H1 (cell line): ENCODE measurements at regions not wholly inside any gene's neighbourhood (a gene's known extent, or its start where the extent isn't known, plus 50 kb on each side); places are given as distances from the start of the nearest gene placed in this dataset.

Experiments
- CTCF ChIA-PET: fragments of 300-600 bp; sonication (Branson Sonifier 250); formaldehyde crosslinking; loops from one replicate; lab custom pipeline; 2021; ENCODE audit not compliant: partially characterized antibody; lab: Charles Lee
- POLR2A ChIA-PET: fragments of 300-600 bp; sonication (Branson Sonifier 250); formaldehyde crosslinking; loops from one replicate; lab custom pipeline; 2021; ENCODE audit warnings: inconsistent platforms; ENCODE audit not compliant: partially characterized antibody; lab: Charles Lee
- DNase-seq, 2 experiments: peaks; one replicate each; pipeline versions ENCODE4 v3.0.0 to v3.0.0-alpha.2; 2010 to 2022; ENCODE audit warnings: low spot score in 2 of 2, low read depth in 1 of 2, mixed read lengths in 1 of 2
- FAIRE-seq: peaks from 2 replicates; lab custom pipeline; 2011; peaks lifted over from hg19 to GRCh38; lab: Jason Lieb, UNC
- H2AFZ ChIP-seq: 2 replicates; pipeline ENCODE4 v1.8.1; 2012; ENCODE audit warnings: low read length, inconsistent platforms
- H2AK5ac ChIP-seq: 2 replicates; pipeline ENCODE4 v1.6.1; 2013; ENCODE audit warnings: low read depth, low read length
- H2BK120ac ChIP-seq: replicated peaks from 2 replicates; pipeline ENCODE3; 2013; ENCODE audit warnings: low read depth, low read length, inconsistent platforms
- H2BK12ac ChIP-seq: 2 replicates; pipeline ENCODE4 v1.6.1; 2013; ENCODE audit warnings: low read depth, low read length
- H2BK15ac ChIP-seq: 2 replicates; pipeline ENCODE4 v1.6.1; 2013; ENCODE audit warnings: low read length
- H2BK20ac ChIP-seq: 2 replicates; pipeline ENCODE4 v1.6.1; 2013; ENCODE audit warnings: low read length
- H2BK5ac ChIP-seq: 2 replicates; pipeline ENCODE4 v1.6.1; 2013; ENCODE audit warnings: low read depth, low read length
- H3K14ac ChIP-seq: 2 replicates; pipeline ENCODE4 v1.6.1; 2013; ENCODE audit warnings: inconsistent platforms; ENCODE audit not compliant: insufficient read length
- H3K18ac ChIP-seq: 2 replicates; pipeline ENCODE4 v1.6.1; 2013; ENCODE audit warnings: low read length; ENCODE audit errors: extremely low read depth
- H3K23ac ChIP-seq: 2 replicates; pipeline ENCODE4 v1.6.1; 2013; ENCODE audit warnings: inconsistent platforms; ENCODE audit not compliant: insufficient read length
- H3K23me2 ChIP-seq: 2 replicates; pipeline ENCODE4 v1.6.1; 2013; ENCODE audit warnings: low read depth, low read length
- H3K27ac ChIP-seq: 2 replicates; pipeline ENCODE4 v1.6.1; 2011; ENCODE audit warnings: low read depth, low read length, inconsistent platforms
- H3K27me3 ChIP-seq, 4 experiments: replicated peaks in 1 of 4; 1 replicate in 1 of 4; 2 replicates in 3 of 4; pipeline versions ENCODE4 v1.6.1 to v1.8.1; 2011 to 2013; ENCODE audit warnings: low read length in 3 of 4, mild to moderate bottlenecking in 3 of 4, inconsistent platforms in 2 of 4, mixed read lengths in 2 of 4, moderate library complexity in 1 of 4; ENCODE audit not compliant: control insufficient read depth in 3 of 4, insufficient read depth in 3 of 4; ENCODE audit errors: extremely low read depth in 1 of 4
- H3K36me3 ChIP-seq, 4 experiments: 2 replicates each; pipeline versions ENCODE4 v1.6.1 to v1.8.1; 2011 to 2013; ENCODE audit warnings: mild to moderate bottlenecking in 4 of 4, low read length in 3 of 4, moderate library complexity in 2 of 4, control low read depth in 1 of 4, inconsistent platforms in 1 of 4; ENCODE audit not compliant: insufficient read depth in 4 of 4, control insufficient read depth in 2 of 4
- H3K4ac ChIP-seq: replicated peaks from 2 replicates; pipeline ENCODE3; 2013; ENCODE audit warnings: low read length, low read depth, mixed read lengths, inconsistent platforms; ENCODE audit not compliant: insufficient read length
- H3K4me1 ChIP-seq, 4 experiments: replicated peaks in 1 of 4; 1 replicate in 1 of 4; 2 replicates in 3 of 4; pipeline versions ENCODE4 v1.6.1 to v1.8.1; 2011 to 2013; ENCODE audit warnings: low read length in 3 of 4, inconsistent platforms in 2 of 4, mixed read lengths in 1 of 4; ENCODE audit not compliant: insufficient read depth in 4 of 4, control insufficient read depth in 3 of 4
- H3K4me2 ChIP-seq, 2 experiments: 2 replicates each; pipeline versions ENCODE4 v1.6.1 to v1.8.1; 2011 to 2013; ENCODE audit warnings: low read depth in 2 of 2, low read length in 2 of 2, control low read depth in 1 of 2, inconsistent platforms in 1 of 2, mild to moderate bottlenecking in 1 of 2; ENCODE audit not compliant: insufficient read depth in 1 of 2
- H3K4me3 ChIP-seq, 4 experiments: fragments of 200-600, 300-600 bp in 1 of 4; sonication (generic), shearing (Covaris generic), sonication (Bioruptor Twin) in 1 of 4; 2 replicates each; pipeline versions ENCODE4 v1.5.1 to v1.8.1; 2011 to 2016; ENCODE audit warnings: low read length in 4 of 4, low read depth in 3 of 4, control low read depth in 2 of 4, inconsistent platforms in 2 of 4, mild to moderate bottlenecking in 2 of 4, mixed read lengths in 1 of 4, moderate library complexity in 1 of 4; ENCODE audit not compliant: insufficient read depth in 2 of 4; ENCODE audit errors: extremely low read depth in 1 of 4
- H3K56ac ChIP-seq: replicated peaks from 2 replicates; pipeline ENCODE3; 2013; ENCODE audit warnings: low read depth, mild to moderate bottlenecking, mixed read lengths, low read length, inconsistent platforms; ENCODE audit not compliant: insufficient read length
- H3K79me1 ChIP-seq: 2 replicates; pipeline ENCODE4 v1.6.1; 2013; ENCODE audit warnings: low read depth, low read length, control low read depth
- H3K79me2 ChIP-seq, 2 experiments: 2 replicates each; pipeline versions ENCODE4 v1.6.1 to v1.8.1; 2012 to 2013; ENCODE audit warnings: low read length in 2 of 2, mild to moderate bottlenecking in 2 of 2, inconsistent platforms in 1 of 2; ENCODE audit not compliant: insufficient read depth in 2 of 2, control insufficient read depth in 1 of 2
- H3K9ac ChIP-seq, 4 experiments: replicated peaks in 1 of 4; 1 replicate in 1 of 4; 2 replicates in 3 of 4; pipeline versions ENCODE4 v1.6.1 to v1.8.1; 2011 to 2013; ENCODE audit warnings: low read depth in 3 of 4, low read length in 3 of 4, control low read depth in 2 of 4, mild to moderate bottlenecking in 2 of 4, moderate library complexity in 2 of 4, inconsistent platforms in 1 of 4; ENCODE audit errors: extremely low read depth in 1 of 4
- H3K9me3 ChIP-seq, 2 experiments: 2 replicates each; pipeline versions ENCODE4 v1.6.1 to v1.8.1; 2012 to 2013; ENCODE audit warnings: mild to moderate bottlenecking in 2 of 2, moderate library complexity in 2 of 2, control low read depth in 1 of 2, inconsistent platforms in 1 of 2, low read depth in 1 of 2, low read length in 1 of 2, mixed read lengths in 1 of 2; ENCODE audit not compliant: insufficient read depth in 2 of 2
- H4K20me1 ChIP-seq, 2 experiments: replicated peaks in 1 of 2; 2 replicates each; pipeline versions ENCODE3 to v1.8.1; 2011 to 2013; ENCODE audit warnings: inconsistent platforms in 2 of 2, low read length in 2 of 2, mild to moderate bottlenecking in 1 of 2; ENCODE audit not compliant: insufficient read depth in 2 of 2, control insufficient read depth in 1 of 2
- H4K5ac ChIP-seq: 2 replicates; pipeline ENCODE4 v1.6.1; 2013; ENCODE audit warnings: low read length, low read depth, mixed read lengths, inconsistent platforms; ENCODE audit not compliant: insufficient read length
- H4K8ac ChIP-seq: 2 replicates; pipeline ENCODE4 v1.8.0; 2013; ENCODE audit warnings: mild to moderate bottlenecking, moderate library complexity, low read length, inconsistent platforms; ENCODE audit not compliant: insufficient read depth; ENCODE audit errors: extremely low read depth
- H4K91ac ChIP-seq: replicated peaks from 2 replicates; pipeline ENCODE3; 2013; ENCODE audit warnings: low read length, mixed read lengths, inconsistent platforms; ENCODE audit not compliant: insufficient read length
- BACH1 ChIP-seq: IDR thresholded peaks from 2 replicates; pipeline ENCODE4 v1.6.1; 2012; ENCODE audit warnings: low read length, improper control_type of control experiment
- RAD21 ChIP-seq, 2 experiments: IDR thresholded peaks in 1 of 2; conservative IDR thresholded peaks in 1 of 2; 2 replicates each; pipeline ENCODE4 v1.6.1; 2011; ENCODE audit warnings: low read depth in 2 of 2, low read length in 2 of 2, improper control_type of control experiment in 1 of 2, inconsistent platforms in 1 of 2, mild to moderate bottlenecking in 1 of 2, moderate library complexity in 1 of 2
- WGBS, 2 experiments: shearing (Covaris generic) in 1 of 2; methylation state at CpG; one replicate each; pipeline versions ENCODE4 v1.1.6 to v1.1.7; 2013 to 2015; ENCODE audit warnings: low lambda C conversion rate in 2 of 2, mixed read lengths in 2 of 2, inconsistent platforms in 1 of 2, low coverage in 1 of 2, missing lambda C conversion rate in 1 of 2; ENCODE audit not compliant: insufficient replicate concordance in 2 of 2, insufficient coverage in 1 of 2, insufficient read length in 1 of 2; ENCODE audit errors: extremely low coverage in 1 of 2, missing lambda C conversion rate in 1 of 2; 5-methylcytosine and 5-hydroxymethylcytosine counted together

- no peak overlapping the region for H4K8ac ChIP-seq
- WGBS, 2 experiments, result 100% methylated on average over 2 of the region's 11 CpGs; no CpG with 5 or more reads in 1 of the 2 experiments
- POLR2A ChIA-PET, result no interaction called here
Observed at GRCh38 chr22:48327721-48328120, 1500.0 kb downstream of the BRD1 start.

More at GRCh38 chr22:48327721-48328120, 1500.0 kb downstream of the BRD1 start:
- Histone ChIP-seq H3K4me1 (no peaks in the 10 kb centered on the region), H3K4me3 (no peak overlapping the region), H3K4me2 (no peak overlapping the region), H3K14ac (no peak overlapping the region), H3K79me2 (no peaks in the 10 kb centered on the region), H2AK5ac (no peak overlapping the region), H2BK15ac (no peak overlapping the region), H3K36me3 (no peaks in the 10 kb centered on the region), H2BK20ac (no peak overlapping the region), H2AFZ (no peak overlapping the region), H3K79me1 (no peaks in the 10 kb centered on the region), H2BK5ac (no peak overlapping the region), H4K91ac (no peak overlapping the region), H4K5ac (no peak overlapping the region), H3K23me2 (peaks cover 6% of the 10 kb centered on the region; the same call in 1 of the 2 replicates), H3K9me3 (peaks cover 6 to 9% of the 10 kb centered on the region in 2 experiments), H3K27ac (no peak overlapping the region), H3K9ac (no peak overlapping the region), H2BK120ac (no peak overlapping the region), H3K18ac (no peak overlapping the region), H4K20me1 (peaks cover 0 to 5% of the 10 kb centered on the region in 2 experiments), H2BK12ac (no peak overlapping the region), H3K4ac (no peak overlapping the region), H3K56ac (no peak overlapping the region), H3K27me3 (no peaks in the 10 kb centered on the region; a peak in 1 of 7 replicates), H3K23ac (no peak overlapping the region)
- DNase-seq (no peak), FAIRE-seq (no peak)
- CTCF ChIA-PET, result interaction anchor here (1.3 to 1.6 kb wide), 2 partner anchors 9 to 165 kb away, joined by 4 to 5 read pairs; no protein-coding TSS in a partner anchor
- TF ChIP-seq RAD21 (IDR thresholded peaks at IDR 0.05 in 1 of 2, conservative IDR thresholded peaks at IDR 0.05 in 1 of 2; ENCODE audit: low read depth in 2 of 2, low read length in 2 of 2), result no peak
- TF ChIP-seq BACH1, result no peak
